ENCODE measurements at regions not wholly inside any gene's neighbourhood (a gene's known extent, or its start where the extent isn't known, plus 50 kb on each side); places are given as distances from the start of the nearest gene placed in this dataset.

DNA sequence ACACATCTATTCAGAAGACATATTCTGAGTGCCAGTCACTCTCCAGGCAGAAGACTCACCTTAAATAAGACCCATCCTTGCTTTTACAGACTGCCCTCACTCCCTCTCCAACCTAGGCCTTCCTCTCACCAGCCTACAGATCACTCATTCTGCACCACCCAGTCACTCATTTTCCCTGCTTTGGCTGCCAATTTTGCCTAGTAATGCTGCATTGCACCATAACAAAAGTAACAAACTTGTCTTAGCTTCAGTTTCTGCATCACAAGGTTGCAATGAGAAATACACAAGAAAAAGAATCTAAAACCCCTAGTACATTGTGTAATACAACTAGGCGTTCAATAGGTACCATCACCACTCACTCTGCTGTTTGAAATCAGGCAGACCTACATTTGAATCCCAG is 292.4 kb downstream of the PLPP3 start:
- TF ChIP-seq, protein P1, sequence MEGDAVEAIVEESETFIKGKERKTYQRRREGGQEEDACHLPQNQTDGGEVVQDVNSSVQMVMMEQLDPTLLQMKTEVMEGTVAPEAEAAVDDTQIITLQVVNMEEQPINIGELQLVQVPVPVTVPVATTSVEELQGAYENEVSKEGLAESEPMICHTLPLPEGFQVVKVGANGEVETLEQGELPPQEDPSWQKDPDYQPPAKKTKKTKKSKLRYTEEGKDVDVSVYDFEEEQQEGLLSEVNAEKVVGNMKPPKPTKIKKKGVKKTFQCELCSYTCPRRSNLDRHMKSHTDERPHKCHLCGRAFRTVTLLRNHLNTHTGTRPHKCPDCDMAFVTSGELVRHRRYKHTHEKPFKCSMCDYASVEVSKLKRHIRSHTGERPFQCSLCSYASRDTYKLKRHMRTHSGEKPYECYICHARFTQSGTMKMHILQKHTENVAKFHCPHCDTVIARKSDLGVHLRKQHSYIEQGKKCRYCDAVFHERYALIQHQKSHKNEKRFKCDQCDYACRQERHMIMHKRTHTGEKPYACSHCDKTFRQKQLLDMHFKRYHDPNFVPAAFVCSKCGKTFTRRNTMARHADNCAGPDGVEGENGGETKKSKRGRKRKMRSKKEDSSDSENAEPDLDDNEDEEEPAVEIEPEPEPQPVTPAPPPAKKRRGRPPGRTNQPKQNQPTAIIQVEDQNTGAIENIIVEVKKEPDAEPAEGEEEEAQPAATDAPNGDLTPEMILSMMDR (IDR thresholded peaks at IDR 0.05), result no peak
- no peak for TF ChIP-seq ZFX (IDR thresholded peaks at IDR 0.05; ENCODE audit: borderline replicate concordance)

All from 22Rv1 (cell line).